CD4-positive, alpha-beta T cell (primary cell): ENCODE measurements at regions not wholly inside any gene's neighbourhood (a gene's known extent, or its start where the extent isn't known, plus 50 kb on each side); places are given as distances from the start of the nearest gene placed in this dataset.

ENCODE experiments used
- ATAC-seq: fragments of 200-7000 bp; cut with Tn5 transposase; one replicate; pipeline ENCODE4 v1.10.0; 2022; ENCODE audit warnings: mild to moderate bottlenecking; ENCODE audit not compliant: poor library complexity
- CTCF ChIA-PET: fragments of 350-600 bp; sonication (Branson Sonifier 250); formaldehyde crosslinking; loops from one replicate; lab custom pipeline; 2021; ENCODE audit warnings: antibody characterized with exemption, inconsistent platforms; lab: Charles Lee
- POLR2A ChIA-PET: fragments of 350-600 bp; sonication (Branson Sonifier 250); formaldehyde crosslinking; loops from one replicate; lab custom pipeline; 2021; ENCODE audit warnings: antibody characterized with exemption, inconsistent platforms; lab: Charles Lee
- DNase-seq, 14 experiments: peaks; one replicate each; pipeline ENCODE4 v3.0.0-alpha.2; 2013 to 2020; ENCODE audit warnings: mixed read lengths in 2 of 14
- H3K27ac ChIP-seq, 2 donors: one replicate each; pipeline versions ENCODE4 v1.5.1 to v1.7.0; 2013; ENCODE audit warnings: low read length in 2 of 2, low read depth in 1 of 2, mild to moderate bottlenecking in 1 of 2
- H3K27me3 ChIP-seq, 2 experiments: 1 replicate in 1 of 2; 2 replicates in 1 of 2; pipeline versions ENCODE4 v1.6.1 to v1.7.0; 2013; ENCODE audit warnings: low read length in 2 of 2, control low read depth in 1 of 2, mild to moderate bottlenecking in 1 of 2, moderate library complexity in 1 of 2; ENCODE audit not compliant: insufficient read depth in 2 of 2, control insufficient read depth in 1 of 2
- H3K36me3 ChIP-seq: one replicate; pipeline ENCODE4 v1.6.1; 2013; ENCODE audit warnings: low read length, control low read depth; ENCODE audit not compliant: insufficient read depth
- H3K4me1 ChIP-seq: one replicate; pipeline ENCODE4 v1.6.1; 2013; ENCODE audit warnings: low read length, control low read depth; ENCODE audit not compliant: insufficient read depth
- H3K4me3 ChIP-seq: one replicate; pipeline ENCODE4 v1.5.1; 2013; ENCODE audit warnings: mild to moderate bottlenecking, low read length, moderate library complexity
- H3K9me3 ChIP-seq, 2 experiments: 1 replicate in 1 of 2; 2 replicates in 1 of 2; pipeline versions ENCODE4 v1.6.1 to v1.7.0; 2013; ENCODE audit warnings: low read length in 2 of 2, mild to moderate bottlenecking in 2 of 2, control low read depth in 1 of 2, moderate library complexity in 1 of 2; ENCODE audit not compliant: control insufficient read depth in 1 of 2, insufficient read depth in 1 of 2
- H3K27ac Mint-ChIP-seq: one replicate; pipeline ENCODE4 v1.8.0; 2020; ENCODE audit warnings: mixed read lengths
- H3K27me3 Mint-ChIP-seq: one replicate; pipeline ENCODE4 v1.8.0; 2021; ENCODE audit warnings: mixed read lengths
- H3K36me3 Mint-ChIP-seq: one replicate; pipeline ENCODE4 v1.8.0; 2021; ENCODE audit warnings: low read depth, mixed read lengths
- H3K4me1 Mint-ChIP-seq: one replicate; pipeline ENCODE4 v1.8.0; 2021; ENCODE audit warnings: low read depth, mixed read lengths
- H3K4me3 Mint-ChIP-seq: one replicate; pipeline ENCODE4 v1.8.0; 2020; ENCODE audit warnings: mild to moderate bottlenecking, mixed read lengths
- H3K9me3 Mint-ChIP-seq: one replicate; pipeline ENCODE4 v1.8.0; 2020; ENCODE audit warnings: mixed read lengths
- CTCF ChIP-seq: fragments of 200-600 bp; IDR thresholded peaks from one replicate; pipeline ENCODE4 v1.8.0; 2022; ENCODE audit warnings: antibody characterized with exemption, mild to moderate bottlenecking
- intact Hi-C, 2 experiments: fragments of 100-400 bp; cut with DNase I in 1 of 2; cut with micrococcal nuclease in 1 of 2; formaldehyde crosslinking; loops; one replicate each; pipeline versions ENCODE4 v1.15.1 to v1.9.0; 2023 to 2025; cut with DNase I, micrococcal nuclease

GRCh38 chr14:35944847-35945246, 118.7 kb downstream of the BRMS1L start:
- Mint-ChIP-seq H3K4me1 (peaks cover 6% of the 10 kb centered on the region), H3K36me3 (no peaks in the 10 kb centered on the region), H3K27ac (no peak overlapping the region), H3K9me3 (no peaks in the 10 kb centered on the region), H3K4me3 (no peak overlapping the region), H3K27me3 (no peaks in the 10 kb centered on the region)
- H3K4me1 ChIP-seq = no peaks in the 10 kb centered on the region
- DNase-seq (peak in 4 of 14 experiments; percentile 8 to 17 (median 12)), ATAC-seq (no peak)
- no peaks in the 10 kb centered on the region for H3K36me3 ChIP-seq
- no peak overlapping the region for H3K27ac ChIP-seq
- H3K9me3 ChIP-seq = peaks cover 0 to 4% of the 10 kb centered on the region in 2 experiments
- H3K27me3 ChIP-seq = no peaks in the 10 kb centered on the region
- POLR2A ChIA-PET = interaction anchor here (1.2 kb wide), 1 partner anchor 12 kb away, joined by 3 read pairs; no protein-coding TSS in a partner anchor
- intact Hi-C loops = no loop called here
- TF ChIP-seq CTCF = no peak
- H3K4me3 ChIP-seq = no peak overlapping the region
- CTCF ChIA-PET = interaction anchor here (1.8 kb wide), 1 partner anchor 11 kb away, joined by 4 read pairs; no protein-coding TSS in a partner anchor

- ATAC-seq (no peak), DNase-seq (peak in 1 of 14 experiments; percentile 25)
- Histone ChIP-seq H3K9me3 (peaks cover 0 to 4% of the 10 kb centered on the region in 2 experiments), H3K27me3 (no peaks in the 10 kb centered on the region), H3K4me1 (no peaks in the 10 kb centered on the region), H3K4me3 (peak overlapping the region; percentile 8), H3K27ac (no peak overlapping the region), H3K36me3 (no peaks in the 10 kb centered on the region)
- Mint-ChIP-seq H3K27ac (no peak overlapping the region), H3K4me1 (peaks cover 6% of the 10 kb centered on the region), H3K27me3 (no peaks in the 10 kb centered on the region), H3K9me3 (no peaks in the 10 kb centered on the region), H3K36me3 (no peaks in the 10 kb centered on the region), H3K4me3 (peak overlapping the region; percentile 54)
- no peak for TF ChIP-seq CTCF
- intact Hi-C loops = no loop called here
- ChIA-PET POLR2A (no interaction called here), CTCF (no interaction called here)
These were observed 114.2 kb downstream of the BRMS1L start for GRCh38 chr14:35940291-35940690.

- H3K27ac ChIP-seq = no peak overlapping the region
- ATAC-seq (no peak), DNase-seq (no peak)
- H3K36me3 ChIP-seq = no peaks in the 10 kb centered on the region
- H3K36me3 Mint-ChIP-seq = no peaks in the 10 kb centered on the region
- H3K9me3 ChIP-seq = peaks cover 0 to 4% of the 10 kb centered on the region in 2 experiments
- H3K4me1 Mint-ChIP-seq = peaks cover 15% of the 10 kb centered on the region
- no peak for TF ChIP-seq CTCF
- H3K4me3 ChIP-seq = no peak overlapping the region
- ChIA-PET CTCF (no interaction called here), POLR2A (no interaction called here)
- H3K9me3 Mint-ChIP-seq = no peaks in the 10 kb centered on the region
- intact Hi-C loops = no loop called here
- H3K27me3 ChIP-seq = no peaks in the 10 kb centered on the region
- H3K4me1 ChIP-seq = no peaks in the 10 kb centered on the region
- H3K27me3 Mint-ChIP-seq = no peaks in the 10 kb centered on the region
- H3K4me3 Mint-ChIP-seq = no peak overlapping the region
- H3K27ac Mint-ChIP-seq = no peak overlapping the region
These were observed 112.6 kb downstream of the BRMS1L start for GRCh38 chr14:35938770-35939169.
